CD4-positive, alpha-beta T cell treated with Interleukin-15 for 1 hour (primary cell): ENCODE measurements at regions not wholly inside any gene's neighbourhood (a gene's known extent, or its start where the extent isn't known, plus 50 kb on each side); places are given as distances from the start of the nearest gene placed in this dataset.

Source experiments
- DNase-seq: peaks from one replicate; pipeline ENCODE4 v3.0.0-alpha.2; 2020

DNA sequence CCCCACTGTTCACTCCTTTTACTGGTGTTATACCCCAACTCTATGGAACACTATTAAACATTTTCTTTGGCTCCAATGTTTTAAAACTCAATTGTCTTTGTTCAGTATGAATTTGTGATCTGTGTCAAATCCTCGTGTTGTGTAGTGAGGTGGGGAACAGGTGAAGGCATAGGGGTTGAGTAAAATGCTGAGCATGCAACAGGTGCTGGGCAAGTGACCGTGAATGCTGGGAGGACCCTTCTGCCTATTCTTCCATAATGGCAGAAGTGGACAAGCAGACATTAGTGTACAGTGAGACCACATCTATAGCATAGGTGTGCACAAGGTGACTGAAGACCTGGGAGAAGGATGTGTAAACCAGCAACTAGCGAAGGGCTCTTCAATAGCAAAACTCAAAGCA lies 1188.0 kb downstream of the UQCRFS1 start:
- no peak for DNase-seq

DNA sequence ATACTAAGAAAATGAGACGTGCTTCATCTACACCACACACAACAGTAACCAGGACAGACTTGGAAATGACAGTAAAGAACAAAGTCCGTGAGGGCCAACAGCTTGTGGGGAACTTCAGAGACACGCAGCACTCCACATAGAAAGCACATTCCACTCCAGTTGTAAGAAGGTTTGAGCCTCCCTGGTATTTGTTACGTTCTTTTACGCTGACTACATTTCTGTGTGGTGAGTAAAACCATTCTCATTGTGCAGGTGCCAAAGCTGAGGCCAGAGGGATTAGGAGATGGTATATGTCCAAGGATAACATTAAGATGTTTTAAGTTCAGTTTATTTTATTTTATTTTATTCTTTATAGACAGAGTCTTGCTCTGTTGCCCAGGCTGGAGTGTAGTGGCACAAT lies 1189.9 kb downstream of the UQCRFS1 start:
- DNase-seq, result no peak

GRCh38 chr19:28022506-28022905 lies 1190.4 kb downstream of the UQCRFS1 start:
- no peak for DNase-seq

DNA sequence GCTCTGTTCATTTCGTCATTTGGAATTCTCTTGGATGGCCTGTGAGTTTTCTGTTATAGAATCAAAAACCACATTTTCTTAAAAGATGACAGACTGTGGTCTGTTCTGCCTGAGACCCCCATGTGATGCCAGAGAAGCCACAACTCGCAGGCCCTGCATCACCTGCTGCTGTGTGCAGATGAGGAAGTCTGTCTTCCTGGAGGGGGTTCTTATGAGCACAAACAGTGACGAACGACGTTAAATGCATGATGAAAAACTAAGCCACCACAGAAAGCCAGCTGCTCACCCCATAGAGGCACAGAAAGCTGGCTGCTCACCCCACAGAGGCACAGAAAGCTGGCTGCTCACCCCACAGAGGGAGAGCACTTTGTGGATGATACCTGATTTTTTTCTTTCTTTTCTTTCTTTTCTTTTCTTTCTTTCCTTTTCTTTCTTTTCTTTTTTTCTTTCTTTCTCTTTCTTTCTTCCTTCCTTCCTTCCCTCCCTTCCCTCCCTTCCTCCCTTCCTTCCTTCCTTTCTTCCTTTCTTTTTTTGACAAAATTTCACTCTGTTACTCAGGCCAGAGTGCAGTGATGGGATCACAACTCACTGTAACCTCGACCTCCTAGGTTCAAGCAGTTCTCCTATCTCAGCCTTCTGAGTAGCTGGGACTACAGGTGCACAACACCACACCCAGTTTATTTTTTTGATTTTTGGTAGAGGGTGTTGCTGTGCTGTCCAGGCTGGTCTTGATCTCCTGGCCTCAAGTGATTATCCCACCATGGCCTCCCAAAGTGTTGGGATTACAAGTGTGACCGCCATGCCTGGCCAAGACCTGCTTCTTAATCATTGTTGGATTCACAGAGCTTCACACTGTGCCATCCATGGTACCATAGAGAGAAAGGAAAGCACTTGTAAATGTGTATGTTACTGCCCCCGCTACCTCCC lies 1191.4 kb downstream of the UQCRFS1 start:
- DNase-seq, result no peak

DNA sequence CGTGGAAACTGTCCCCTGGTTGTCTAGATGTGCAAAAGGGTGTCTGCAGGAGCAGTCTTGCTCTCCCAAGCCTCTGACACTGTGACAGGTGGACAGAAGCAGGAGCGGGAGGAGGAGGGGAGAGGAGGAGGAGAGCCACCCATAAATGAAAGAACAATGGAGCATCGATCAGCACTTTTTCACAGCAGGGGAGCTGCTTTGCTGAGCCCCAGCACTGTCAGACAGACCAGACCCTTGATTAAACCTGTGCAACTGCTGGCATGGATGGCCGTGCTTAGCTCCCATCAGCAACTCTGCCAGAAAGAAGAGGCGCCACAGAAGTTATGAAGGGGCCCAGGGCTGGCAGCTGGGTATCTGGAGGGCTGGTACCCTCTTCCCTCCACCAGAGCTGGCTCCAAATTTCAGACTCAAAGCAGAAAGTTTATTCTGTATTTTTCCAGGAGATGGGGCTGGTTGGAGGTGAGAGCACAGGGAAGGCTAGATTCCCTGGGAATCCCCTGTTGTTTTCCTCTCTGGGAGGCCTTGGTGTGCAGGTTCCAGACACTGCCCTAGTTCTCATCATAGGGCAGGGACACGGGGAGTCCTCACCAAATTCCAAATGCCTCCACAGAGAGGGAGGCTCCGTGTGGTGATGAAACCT lies 1192.2 kb downstream of the UQCRFS1 start:
- no peak for DNase-seq

DNA sequence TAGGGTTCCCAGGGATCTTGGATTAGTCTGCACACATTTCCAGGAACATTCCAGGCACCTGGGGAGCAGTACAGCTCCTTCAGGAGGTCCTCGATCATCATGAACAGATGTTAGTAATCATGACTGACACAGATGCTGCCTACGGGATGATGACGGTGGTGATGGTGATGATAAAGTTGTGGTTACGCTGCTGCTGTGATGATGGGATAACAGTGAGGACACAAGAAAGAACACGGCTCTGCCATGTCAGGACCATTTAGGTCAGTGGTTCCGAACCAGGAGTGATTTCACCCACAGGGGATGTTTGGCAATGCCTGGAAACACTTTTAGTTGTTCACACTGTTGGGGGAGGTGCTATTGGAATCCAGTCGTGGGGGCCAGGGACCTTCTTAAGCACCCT lies 1193.0 kb downstream of the UQCRFS1 start:
- no peak for DNase-seq

- DNase-seq, result no peak
These were observed 1193.6 kb downstream of the UQCRFS1 start for GRCh38 chr19:28019371-28019770.

DNA sequence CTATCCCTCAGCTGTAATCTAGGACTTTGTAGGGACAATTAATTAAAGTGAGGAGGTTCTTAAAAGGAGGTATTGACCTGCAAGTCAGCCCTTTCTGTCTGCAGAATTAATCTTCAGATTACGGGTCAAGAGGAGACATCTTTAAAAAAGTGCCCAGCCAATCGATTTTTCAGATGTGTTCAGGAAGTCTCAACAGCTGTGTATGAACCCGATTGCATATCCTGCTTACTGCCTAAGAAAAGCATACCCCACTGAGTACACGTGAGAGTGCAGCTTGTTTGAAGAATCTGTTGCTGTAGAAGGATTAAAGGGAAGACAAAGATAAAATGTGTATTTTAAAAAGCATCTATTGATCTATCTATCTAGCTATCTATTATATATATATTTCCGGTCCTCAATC lies 1194.5 kb downstream of the UQCRFS1 start:
- no peak for DNase-seq

GRCh38 chr19:28014615-28015405 lies 1198.1 kb downstream of the UQCRFS1 start:
- no peak for DNase-seq

GRCh38 chr19:28012361-28012760 lies 1200.6 kb downstream of the UQCRFS1 start:
- DNase-seq, result no peak

GRCh38 chr19:28010656-28011055 lies 1202.3 kb downstream of the UQCRFS1 start:
- no peak for DNase-seq

DNA sequence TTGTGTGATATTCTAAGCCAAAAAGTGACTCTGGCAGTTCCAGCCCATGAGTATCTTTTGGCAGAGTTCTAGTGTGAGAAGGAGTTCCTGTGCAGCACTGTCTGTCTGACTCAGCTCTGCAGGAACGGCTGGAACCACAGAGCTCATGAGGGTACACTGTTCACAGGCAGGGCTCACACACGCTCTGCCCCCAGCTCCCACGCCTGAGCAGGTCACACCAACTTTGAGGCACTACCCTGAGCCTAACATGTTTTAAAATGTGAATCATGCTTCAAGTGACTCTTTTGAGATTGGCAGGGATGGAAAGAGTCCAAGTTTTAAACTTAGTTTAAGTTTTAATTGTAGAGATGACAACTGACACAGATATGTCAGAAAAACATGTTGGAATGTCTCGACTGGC lies 1203.3 kb downstream of the UQCRFS1 start:
- no peak for DNase-seq

DNA sequence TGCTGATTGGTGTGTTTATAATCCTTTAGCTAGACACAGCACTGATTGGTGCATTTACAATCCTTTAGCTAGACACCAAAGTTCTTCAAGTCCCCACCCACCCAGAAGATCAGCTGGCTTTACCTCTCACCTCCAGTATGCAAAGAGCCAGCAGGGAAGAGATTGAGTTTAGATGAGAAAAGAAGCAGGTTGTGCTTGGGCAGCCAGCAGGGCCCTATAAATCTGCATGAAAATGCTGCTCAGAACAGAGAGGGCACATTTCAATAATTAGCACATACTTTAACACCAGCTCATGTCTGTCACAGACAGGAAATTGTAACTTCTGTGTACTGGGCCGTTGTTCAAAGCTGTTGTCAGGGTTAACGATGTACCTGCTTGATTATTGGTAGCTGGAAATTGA lies 1204.3 kb downstream of the UQCRFS1 start:
- no peak for DNase-seq

DNA sequence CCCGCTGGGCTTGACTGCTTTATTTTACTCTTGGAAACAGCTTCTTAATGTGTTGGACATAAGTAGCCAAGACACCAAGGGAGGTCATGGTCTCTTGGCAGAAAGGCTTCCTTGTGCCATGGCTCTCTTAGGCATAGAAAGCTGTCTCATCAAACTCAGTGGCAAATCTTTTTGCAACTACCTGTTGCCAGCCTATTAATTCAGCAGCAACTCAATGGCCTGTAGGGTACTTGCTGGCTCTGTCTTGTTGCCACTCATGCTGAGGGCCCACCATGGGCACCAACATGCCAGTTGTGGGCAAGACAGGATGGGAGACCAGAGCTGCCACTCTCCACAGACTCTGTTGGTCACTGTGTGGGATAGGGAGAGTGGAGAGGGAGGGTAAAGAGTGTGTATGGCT lies 1209.4 kb downstream of the UQCRFS1 start:
- DNase-seq, result no peak

- no peak for DNase-seq
These were observed 1215.9 kb downstream of the UQCRFS1 start for GRCh38 chr19:27997069-27997468.

DNA sequence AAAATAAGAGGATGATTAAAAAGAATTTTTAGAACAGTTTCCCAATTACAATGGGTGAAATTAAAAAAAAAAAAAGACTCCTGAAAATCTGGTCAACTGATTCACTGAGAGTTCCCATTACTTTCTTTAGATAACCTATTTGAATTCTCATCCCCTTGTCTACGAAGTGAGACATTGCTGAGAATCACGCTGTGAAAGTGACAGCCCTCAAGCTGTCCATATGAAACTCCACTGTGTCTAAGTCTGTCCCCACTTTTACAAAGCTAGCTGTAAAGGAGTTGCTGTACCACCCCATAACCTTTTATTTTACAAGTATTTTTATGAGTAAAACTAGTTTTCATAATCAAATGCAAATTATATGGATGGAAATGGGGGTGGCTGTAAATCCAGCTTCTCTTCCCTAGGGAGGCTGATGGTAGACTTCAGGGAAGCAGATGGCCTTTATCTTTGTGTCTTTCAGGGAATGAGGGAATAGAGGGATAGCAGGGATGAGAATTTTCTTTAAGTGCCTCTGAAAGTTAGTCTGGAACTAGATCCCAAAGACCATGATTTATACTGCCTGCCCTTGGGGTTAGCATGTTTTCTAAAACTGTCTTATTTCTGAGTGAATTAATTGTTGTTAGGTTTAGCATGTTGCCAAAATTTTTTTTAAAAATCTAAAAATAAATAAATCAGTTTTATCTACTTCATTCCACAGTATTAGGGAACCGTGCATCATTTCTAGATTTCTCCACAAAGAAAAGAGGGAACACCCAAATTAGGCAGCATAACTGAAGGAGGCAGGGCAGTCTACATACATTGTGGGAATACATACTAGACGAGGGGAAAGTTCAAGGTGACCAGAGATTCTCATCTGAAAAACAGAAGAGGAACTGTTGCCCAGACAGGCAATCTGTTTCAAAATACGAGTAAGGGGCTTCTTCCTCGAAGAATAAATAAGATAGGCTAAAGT lies 1219.1 kb downstream of the UQCRFS1 start:
- no peak for DNase-seq

- DNase-seq, result no peak
These were observed 1226.7 kb downstream of the UQCRFS1 start for GRCh38 chr19:27986299-27986698.

DNA sequence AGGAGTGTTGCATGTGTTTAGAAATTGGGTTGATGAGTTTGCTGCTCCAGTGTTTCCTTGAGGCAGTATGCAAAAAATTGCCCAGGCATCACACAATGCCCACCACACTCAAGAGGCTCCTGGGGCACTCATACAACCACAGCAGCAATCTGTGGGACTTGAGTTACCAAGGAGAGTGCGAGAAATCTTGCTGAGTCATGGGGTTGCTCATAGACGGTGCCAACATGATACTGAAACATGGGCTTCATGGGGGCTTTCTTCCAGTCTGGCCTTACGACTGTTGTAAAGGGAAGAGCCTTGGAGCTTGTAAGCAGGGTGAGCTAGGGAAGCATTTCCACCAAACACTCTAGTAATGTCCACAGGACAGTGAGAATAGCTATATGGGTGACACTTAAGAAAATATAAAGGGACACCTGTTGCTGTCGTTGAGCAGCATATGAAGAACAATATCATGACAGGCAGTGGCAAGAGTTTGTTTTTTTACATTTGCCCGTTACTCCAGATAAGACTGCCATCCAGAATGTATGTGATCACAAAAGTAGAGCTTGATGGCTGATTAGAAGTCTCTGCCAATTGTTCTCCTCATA lies 1237.4 kb downstream of the UQCRFS1 start:
- no peak for DNase-seq

- no peak for DNase-seq
These were observed 1238.9 kb downstream of the UQCRFS1 start for GRCh38 chr19:27974082-27974513.

GRCh38 chr19:27972291-27973040 lies 1240.5 kb downstream of the UQCRFS1 start:
- DNase-seq, result no peak

- DNase-seq, result no peak
These were observed 1241.1 kb downstream of the UQCRFS1 start for GRCh38 chr19:27971869-27972268.
